AG04449 (cell line): ENCODE measurements at regions not wholly inside any gene's neighbourhood (a gene's known extent, or its start where the extent isn't known, plus 50 kb on each side); places are given as distances from the start of the nearest gene placed in this dataset.
"Not testable (repeated sequence)": the region's sequence is repeated elsewhere in the genome, so short reads cannot be mapped to it uniquely, and the experiment has no call there.

Experiments
- CTCF ChIA-PET: fragments of 350-600 bp; formaldehyde crosslinking; extraction: SDS; loops from one replicate; lab custom pipeline; 2021; ENCODE audit warnings: antibody characterized with exemption; lab: Yijun Ruan, JAX
- POLR2A ChIA-PET: fragments of 400-600, 350-600 bp; formaldehyde crosslinking; extraction: SDS; loops from one replicate; lab custom pipeline; 2020; ENCODE audit warnings: antibody characterized with exemption, inconsistent platforms; lab: Yijun Ruan, JAX
- DNase-seq: peaks from one replicate; pipeline ENCODE4 v3.0.0-alpha.2; 2010; ENCODE audit warnings: low read depth, low spot score
- H3K4me3 ChIP-seq: 2 replicates; pipeline ENCODE4 v1.5.1; 2011; ENCODE audit warnings: low read depth, mild to moderate bottlenecking, control low read depth, low read length
- TF ChIP-seq, protein P1 (sequence below): IDR thresholded peaks from one replicate; pipeline ENCODE4 v1.5.1; 2011; ENCODE audit warnings: mild to moderate bottlenecking, moderate library complexity, low read length, control low read depth, inconsistent platforms; ENCODE audit not compliant: insufficient read depth; ENCODE audit errors: missing control alignments

DNA sequence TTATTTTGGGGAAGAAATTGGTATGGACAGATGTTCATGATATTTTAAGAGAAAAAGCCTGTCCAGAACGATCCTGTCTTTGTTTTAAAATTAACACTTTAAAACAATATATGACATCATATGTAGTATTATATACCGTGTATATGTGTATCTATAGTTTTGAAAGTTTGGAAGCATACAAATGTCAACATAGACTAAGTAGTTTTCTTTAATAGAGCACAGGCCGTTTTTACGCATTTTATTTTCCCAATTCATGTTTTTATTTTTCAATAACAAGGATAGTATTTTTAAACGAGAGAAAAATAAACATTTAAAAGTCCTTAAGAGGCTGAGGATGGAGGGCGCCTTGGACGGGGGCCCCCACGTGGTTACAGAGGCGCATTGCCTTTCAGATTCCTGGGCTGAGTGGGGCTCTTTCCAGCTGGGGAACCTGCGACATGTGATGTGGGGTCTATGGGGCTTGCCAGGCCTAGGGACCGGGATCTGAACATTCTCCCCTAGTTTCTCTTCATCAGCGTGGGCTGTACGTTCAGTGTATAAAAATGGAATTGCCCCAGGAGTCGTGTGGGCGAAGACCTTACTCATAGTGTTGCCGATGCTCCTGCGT is 127.8 kb upstream of the ZNF746 start:
- no peak for DNase-seq
- TF ChIP-seq, protein P1, sequence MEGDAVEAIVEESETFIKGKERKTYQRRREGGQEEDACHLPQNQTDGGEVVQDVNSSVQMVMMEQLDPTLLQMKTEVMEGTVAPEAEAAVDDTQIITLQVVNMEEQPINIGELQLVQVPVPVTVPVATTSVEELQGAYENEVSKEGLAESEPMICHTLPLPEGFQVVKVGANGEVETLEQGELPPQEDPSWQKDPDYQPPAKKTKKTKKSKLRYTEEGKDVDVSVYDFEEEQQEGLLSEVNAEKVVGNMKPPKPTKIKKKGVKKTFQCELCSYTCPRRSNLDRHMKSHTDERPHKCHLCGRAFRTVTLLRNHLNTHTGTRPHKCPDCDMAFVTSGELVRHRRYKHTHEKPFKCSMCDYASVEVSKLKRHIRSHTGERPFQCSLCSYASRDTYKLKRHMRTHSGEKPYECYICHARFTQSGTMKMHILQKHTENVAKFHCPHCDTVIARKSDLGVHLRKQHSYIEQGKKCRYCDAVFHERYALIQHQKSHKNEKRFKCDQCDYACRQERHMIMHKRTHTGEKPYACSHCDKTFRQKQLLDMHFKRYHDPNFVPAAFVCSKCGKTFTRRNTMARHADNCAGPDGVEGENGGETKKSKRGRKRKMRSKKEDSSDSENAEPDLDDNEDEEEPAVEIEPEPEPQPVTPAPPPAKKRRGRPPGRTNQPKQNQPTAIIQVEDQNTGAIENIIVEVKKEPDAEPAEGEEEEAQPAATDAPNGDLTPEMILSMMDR = peak; percentile 72
- ChIA-PET CTCF (interaction anchor here (0.6 to 6.0 kb wide), 35 partner anchors 8 to 314 kb away, joined by 3 to 30 read pairs (median 4); partner anchors contain the start of gene ZNF777), POLR2A (interaction anchor here (0.8 to 1.2 kb wide), 2 partner anchors 60 to 65 kb away, joined by 4 to 6 read pairs; no protein-coding TSS in a partner anchor)
- peak overlapping the region; percentile 91 for H3K4me3 ChIP-seq

DNA sequence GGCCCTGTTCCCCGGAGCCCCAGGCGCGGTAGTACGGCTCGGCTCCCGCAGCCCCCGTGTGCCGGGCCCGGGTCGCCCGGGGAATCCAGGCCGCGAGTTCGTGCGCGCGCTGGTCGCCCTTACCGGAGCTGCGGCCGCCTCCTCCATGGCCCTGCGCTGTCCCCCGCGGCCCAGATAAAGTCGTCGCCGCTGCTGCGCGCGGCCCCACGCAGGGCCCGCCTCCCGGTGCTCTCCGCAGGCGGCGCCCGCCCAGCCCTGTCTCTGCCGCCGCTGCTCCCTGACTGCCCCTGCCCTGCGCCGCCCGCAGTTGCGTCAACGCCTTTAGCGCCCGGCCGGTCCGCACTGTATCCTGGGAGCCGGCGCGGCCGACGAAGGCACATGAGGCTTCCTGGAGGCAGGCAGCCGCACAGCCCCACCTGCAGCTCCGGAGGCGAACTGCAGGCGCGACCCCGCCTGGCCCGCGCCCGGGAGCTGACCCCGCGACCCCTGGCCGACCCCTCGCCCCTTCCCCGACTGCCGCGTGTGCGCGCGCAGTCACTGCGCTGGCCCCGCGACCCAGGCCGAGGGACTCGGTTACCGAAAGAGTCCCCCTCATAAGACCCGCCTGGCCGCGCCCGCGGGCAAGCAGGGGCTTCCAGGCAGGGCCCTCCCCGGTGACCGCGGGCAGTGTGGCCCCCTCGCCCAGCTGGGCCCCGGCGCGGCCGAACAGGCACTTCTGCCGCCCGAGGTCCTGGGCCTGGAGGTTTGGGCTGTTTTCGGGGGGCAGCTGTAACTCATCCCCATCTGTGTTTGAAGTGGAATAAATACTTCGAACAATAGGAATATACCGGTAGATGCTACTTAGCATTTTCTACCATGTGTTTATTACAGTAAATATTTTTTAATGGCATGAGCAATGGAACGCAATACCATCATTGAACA is 127.1 kb upstream of the ZNF746 start:
- CTCF ChIA-PET = interaction anchor here (0.8 to 6.0 kb wide), 35 partner anchors 8 to 313 kb away, joined by 3 to 30 read pairs (median 4); partner anchors contain the start of gene ZNF777
- peak; percentile 31 for DNase-seq
- TF ChIP-seq, protein P1 = peak; percentile 92
- peak overlapping the region; percentile 91 for H3K4me3 ChIP-seq
- POLR2A ChIA-PET = interaction anchor here (0.6 to 1.2 kb wide), 3 partner anchors 36 to 65 kb away, joined by 3 to 6 read pairs (median 4); no protein-coding TSS in a partner anchor

DNA sequence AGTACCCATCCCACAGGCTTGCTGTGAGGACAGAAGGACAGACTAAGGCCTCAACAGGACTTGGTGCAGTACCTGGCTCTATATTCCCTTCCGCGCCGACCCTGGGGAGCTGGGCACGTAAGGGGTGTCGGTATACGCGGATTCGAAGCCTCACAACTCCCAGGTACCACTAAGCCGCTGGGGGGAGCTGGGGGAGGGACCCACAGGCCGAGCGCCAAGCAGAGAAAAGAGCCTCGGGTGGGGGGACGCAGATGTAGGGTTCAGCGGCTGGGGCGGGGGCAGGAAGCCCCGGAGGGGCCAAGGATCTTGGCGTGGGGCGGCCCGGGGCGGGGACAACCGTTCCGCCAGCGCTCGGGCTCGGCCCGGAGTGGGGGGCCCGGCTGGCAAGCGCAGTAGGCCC is 126.4 kb upstream of the ZNF746 start:
- peak overlapping the region; percentile 91 for H3K4me3 ChIP-seq
- DNase-seq = no peak
- CTCF ChIA-PET = interaction anchor here (0.7 to 6.0 kb wide), 26 partner anchors 9 to 362 kb away, joined by 3 to 30 read pairs (median 4); partner anchors contain the start of genes ZNF777 and ZNF783
- TF ChIP-seq, protein P1 = no peak
- POLR2A ChIA-PET = interaction anchor here (0.6 to 1.2 kb wide), 3 partner anchors 36 to 83 kb away, joined by 3 to 6 read pairs (median 3); no protein-coding TSS in a partner anchor

DNA sequence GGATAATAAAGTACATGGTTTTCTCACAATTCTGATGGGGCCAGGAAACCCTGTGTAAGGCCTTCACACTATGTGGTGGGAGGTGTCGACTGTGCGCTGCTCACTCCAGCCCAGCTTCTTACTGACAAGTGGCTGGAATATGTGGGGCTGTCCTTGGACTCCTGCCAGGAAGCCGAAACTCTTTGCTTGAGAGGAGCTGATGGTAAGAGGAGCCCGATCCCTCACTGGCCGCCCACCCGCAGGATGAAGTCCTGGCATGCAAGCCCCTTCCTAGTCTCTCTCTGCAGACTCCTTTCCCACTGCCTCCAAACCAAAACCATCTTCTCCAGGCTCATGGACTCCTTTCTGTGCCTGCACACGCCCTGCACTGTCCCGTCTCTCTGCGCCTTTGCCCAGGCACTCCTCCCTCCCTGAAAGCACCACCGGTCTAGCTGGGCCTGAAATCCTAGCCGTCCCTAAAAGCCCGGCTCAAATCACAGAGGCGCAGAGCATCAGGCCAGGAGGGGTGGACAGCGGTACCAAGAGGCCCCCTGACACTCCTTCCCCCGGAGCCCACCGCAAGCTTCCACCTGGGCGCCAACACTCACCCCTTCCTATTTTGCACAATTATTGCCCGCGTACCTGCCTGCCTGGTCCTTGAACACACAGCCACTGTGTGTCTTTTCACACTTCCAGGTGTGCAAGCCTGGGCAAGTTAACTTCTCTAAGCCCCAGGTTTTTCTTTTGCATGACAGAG is 125.8 kb upstream of the ZNF746 start:
- ChIA-PET CTCF (interaction anchor here (0.7 to 6.0 kb wide), 14 partner anchors 11 to 362 kb away, joined by 3 to 30 read pairs (median 4); partner anchors contain the start of gene ZNF783), POLR2A (interaction anchor here (0.6 to 0.9 kb wide), 3 partner anchors 84 to 475 kb away, joined by 3 read pairs; no protein-coding TSS in a partner anchor)
- H3K4me3 ChIP-seq = peak overlapping the region; percentile 91
- DNase-seq = not testable (repeated sequence)

DNA sequence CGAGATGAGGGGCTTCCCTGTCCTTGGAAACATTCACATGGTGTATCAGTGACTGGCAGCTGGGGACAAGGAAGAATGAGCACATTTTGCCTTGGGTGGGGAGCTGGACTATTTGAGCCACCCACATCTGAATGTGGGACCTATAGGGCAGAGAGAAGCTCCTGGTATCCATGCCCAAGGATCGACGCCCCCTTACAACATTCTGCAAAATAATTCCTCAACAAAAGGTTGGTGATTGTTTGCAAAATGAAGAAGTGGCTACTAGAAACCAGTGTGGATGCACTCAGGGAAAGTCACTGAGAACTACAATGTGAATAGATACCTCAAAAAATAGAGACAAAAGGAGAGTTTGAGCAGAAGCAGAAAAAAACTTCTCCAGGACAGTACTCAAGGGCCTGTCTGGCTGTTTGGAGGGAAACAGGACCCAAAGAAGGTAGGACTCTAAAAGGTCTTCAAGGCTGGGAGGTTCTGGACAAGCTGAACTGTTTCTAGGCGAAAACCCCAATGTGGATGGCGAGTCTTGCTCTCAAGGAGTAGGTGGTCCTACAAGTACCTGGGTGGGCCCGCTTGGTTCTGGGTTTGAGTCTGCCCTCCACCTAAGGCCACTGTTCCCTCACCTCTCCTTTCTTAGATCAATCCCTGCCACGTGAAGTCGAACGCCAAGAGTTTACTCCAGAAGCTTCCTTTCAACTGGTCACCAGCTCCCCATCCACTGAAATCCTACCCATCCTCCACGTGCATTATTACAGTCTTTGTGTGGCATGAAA is 125.0 kb upstream of the ZNF746 start:
- CTCF ChIA-PET = interaction anchor here (0.9 to 6.0 kb wide), 9 partner anchors 10 to 311 kb away, joined by 3 to 30 read pairs (median 4); partner anchors contain the start of gene ZNF777
- TF ChIP-seq, protein P1 = no peak
- POLR2A ChIA-PET = interaction anchor here (0.6 to 0.9 kb wide), 2 partner anchors 126 to 475 kb away, joined by 3 to 4 read pairs; no protein-coding TSS in a partner anchor
- DNase-seq = no peak
- peak overlapping the region; percentile 91 for H3K4me3 ChIP-seq
